DOHH2 (cell line): ENCODE measurements at regions not wholly inside any gene's neighbourhood (a gene's known extent, or its start where the extent isn't known, plus 50 kb on each side); places are given as distances from the start of the nearest gene placed in this dataset.

Source experiments
- H3F3A ChIP-seq: fragments of 200-600 bp; sonication (generic), shearing (Covaris generic); 2 replicates; pipeline ENCODE4 v1.6.0; 2016; ENCODE audit warnings: antibody characterized with exemption, mild to moderate bottlenecking; ENCODE audit not compliant: control insufficient read depth, insufficient read depth
- H3K27ac ChIP-seq: fragments of 200-600 bp; sonication (generic); 2 replicates; pipeline ENCODE4 v1.5.1; 2014; ENCODE audit warnings: low read depth, mild to moderate bottlenecking, low read length, moderate library complexity
- H3K27me3 ChIP-seq: fragments of 200-600 bp; sonication (generic); 2 replicates; pipeline ENCODE4 v1.6.1; 2014; ENCODE audit warnings: mild to moderate bottlenecking, low read length, mixed read lengths; ENCODE audit not compliant: control insufficient read depth
- H3K36me3 ChIP-seq: fragments of 200-600 bp; sonication (generic); 2 replicates; pipeline ENCODE4 v1.6.1; 2014; ENCODE audit warnings: mild to moderate bottlenecking, low read length, moderate library complexity, mixed read lengths; ENCODE audit not compliant: control insufficient read depth
- H3K4me1 ChIP-seq: fragments of 200-600 bp; sonication (generic); 2 replicates; pipeline ENCODE4 v1.6.1; 2014; ENCODE audit warnings: mild to moderate bottlenecking, low read length, mixed read lengths; ENCODE audit not compliant: control insufficient read depth
- H3K4me2 ChIP-seq: fragments of 200-600 bp; sonication (generic); 2 replicates; pipeline ENCODE4 v1.6.0; 2014; ENCODE audit warnings: mild to moderate bottlenecking, low read length, moderate library complexity
- H3K4me3 ChIP-seq: fragments of 200-600 bp; sonication (generic); 2 replicates; pipeline ENCODE4 v1.5.1; 2014; ENCODE audit warnings: mild to moderate bottlenecking, low read length, mixed read lengths
- H3K79me2 ChIP-seq: fragments of 200-600 bp; sonication (generic); 2 replicates; pipeline ENCODE4 v1.6.1; 2014; ENCODE audit warnings: mild to moderate bottlenecking, low read length, mixed read lengths; ENCODE audit not compliant: control insufficient read depth
- H3K9me2 ChIP-seq: fragments of 200-600 bp; sonication (generic); replicated peaks from 2 replicates; pipeline ENCODE4 v1.6.1; 2014; ENCODE audit warnings: mild to moderate bottlenecking, low read length, mixed read lengths; ENCODE audit not compliant: control insufficient read depth
- H3K9me3 ChIP-seq: fragments of 200-600 bp; sonication (generic); 2 replicates; pipeline ENCODE4 v1.6.1; 2014; ENCODE audit warnings: antibody characterized with exemption, low read length, mixed read lengths; ENCODE audit not compliant: control insufficient read depth, insufficient read depth
- H4K20me1 ChIP-seq: fragments of 200-600 bp; sonication (generic); 2 replicates; pipeline ENCODE4 v1.6.0; 2014; ENCODE audit warnings: low read depth, mild to moderate bottlenecking, antibody characterized with exemption, low read length, moderate library complexity; ENCODE audit not compliant: control insufficient read depth, insufficient read depth
- EZH2phosphoT487 ChIP-seq: fragments of 200-600 bp; sonication (generic); IDR thresholded peaks from 2 replicates; pipeline ENCODE4 v1.6.1; 2017; ENCODE audit warnings: borderline replicate concordance, mild to moderate bottlenecking, antibody characterized with exemption, low read length, moderate library complexity, mixed read lengths
- TF ChIP-seq, protein P1 (sequence below): fragments of 200-600 bp; sonication (generic); IDR thresholded peaks from one replicate; pipeline ENCODE4 v1.5.1; 2014; ENCODE audit warnings: antibody characterized with exemption, mild to moderate bottlenecking, low read depth, low read length; ENCODE audit not compliant: poor library complexity, severe bottlenecking

DNA sequence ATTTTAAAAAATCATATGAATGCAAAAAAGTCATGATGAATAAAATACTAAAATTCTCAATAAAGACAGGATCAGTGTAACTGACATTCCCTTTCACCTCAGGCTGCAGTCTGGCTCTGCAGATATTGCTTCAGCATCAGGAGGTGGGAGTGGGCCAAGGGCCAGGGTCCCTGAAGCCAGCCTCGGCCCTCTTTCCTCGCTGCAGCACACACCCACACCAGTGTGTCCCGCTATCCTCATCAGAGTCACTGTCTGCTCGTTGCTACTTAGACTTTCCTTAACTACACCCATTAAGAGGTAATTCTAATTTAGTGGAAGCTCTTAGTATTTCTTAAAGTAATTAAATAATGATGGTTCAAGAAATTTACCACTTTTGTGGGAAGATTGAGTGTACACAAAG, 298.2 kb downstream of the UBE3D start:
- Histone ChIP-seq H3K9me3 (no peaks in the 10 kb centered on the region), H3F3A (no peaks in the 10 kb centered on the region), H3K27me3 (no peaks in the 10 kb centered on the region), H3K4me1 (no peaks in the 10 kb centered on the region), H3K9me2 (no peaks in the 10 kb centered on the region), H3K27ac (no peak overlapping the region), H3K79me2 (no peaks in the 10 kb centered on the region), H4K20me1 (no peaks in the 10 kb centered on the region), H3K36me3 (no peaks in the 10 kb centered on the region), H3K4me2 (no peak overlapping the region), H3K4me3 (no peak overlapping the region)
- TF ChIP-seq, protein P1, sequence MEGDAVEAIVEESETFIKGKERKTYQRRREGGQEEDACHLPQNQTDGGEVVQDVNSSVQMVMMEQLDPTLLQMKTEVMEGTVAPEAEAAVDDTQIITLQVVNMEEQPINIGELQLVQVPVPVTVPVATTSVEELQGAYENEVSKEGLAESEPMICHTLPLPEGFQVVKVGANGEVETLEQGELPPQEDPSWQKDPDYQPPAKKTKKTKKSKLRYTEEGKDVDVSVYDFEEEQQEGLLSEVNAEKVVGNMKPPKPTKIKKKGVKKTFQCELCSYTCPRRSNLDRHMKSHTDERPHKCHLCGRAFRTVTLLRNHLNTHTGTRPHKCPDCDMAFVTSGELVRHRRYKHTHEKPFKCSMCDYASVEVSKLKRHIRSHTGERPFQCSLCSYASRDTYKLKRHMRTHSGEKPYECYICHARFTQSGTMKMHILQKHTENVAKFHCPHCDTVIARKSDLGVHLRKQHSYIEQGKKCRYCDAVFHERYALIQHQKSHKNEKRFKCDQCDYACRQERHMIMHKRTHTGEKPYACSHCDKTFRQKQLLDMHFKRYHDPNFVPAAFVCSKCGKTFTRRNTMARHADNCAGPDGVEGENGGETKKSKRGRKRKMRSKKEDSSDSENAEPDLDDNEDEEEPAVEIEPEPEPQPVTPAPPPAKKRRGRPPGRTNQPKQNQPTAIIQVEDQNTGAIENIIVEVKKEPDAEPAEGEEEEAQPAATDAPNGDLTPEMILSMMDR: no peak
- TF ChIP-seq EZH2phosphoT487: no peak

DNA sequence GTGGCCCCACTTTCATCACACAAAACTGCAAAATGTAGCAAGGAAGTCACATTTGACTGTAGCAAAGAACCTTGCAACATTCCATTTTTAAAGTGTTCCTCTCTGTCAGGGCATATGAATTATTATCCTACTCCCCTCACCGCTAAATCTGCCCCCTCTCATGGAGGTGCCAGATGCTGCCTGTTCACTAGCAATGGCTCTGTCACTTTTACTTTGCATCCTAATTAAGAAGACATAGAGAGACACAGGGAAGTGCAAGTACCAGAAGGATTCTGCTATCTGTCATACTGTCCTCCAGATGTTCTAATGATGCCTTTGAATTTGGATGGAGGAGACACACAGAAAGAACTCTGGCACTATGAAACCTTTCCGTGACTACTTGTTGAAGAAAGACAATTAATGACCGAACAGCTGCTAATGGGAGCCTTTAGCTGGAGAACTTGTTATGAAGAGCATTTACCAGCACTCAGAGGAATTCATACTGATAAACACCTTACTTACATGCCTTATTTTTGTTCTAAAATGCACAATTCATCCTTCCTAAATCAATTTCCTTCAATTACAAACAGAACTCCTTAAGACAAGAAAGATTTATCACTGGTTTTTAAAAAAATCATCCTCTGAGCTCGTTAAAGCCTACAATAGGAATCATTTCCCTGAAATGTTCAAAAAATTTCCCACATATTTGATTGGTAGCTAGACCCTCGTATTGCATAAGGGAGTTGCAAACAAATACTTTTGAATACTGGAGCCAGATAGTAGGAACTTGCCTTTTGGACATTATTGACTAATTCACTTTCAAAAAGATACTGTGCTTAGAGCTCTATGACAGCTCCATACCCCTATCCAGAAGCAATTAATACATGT, 292.6 kb downstream of the UBE3D start:
- Histone ChIP-seq H3K9me2 (no peaks in the 10 kb centered on the region), H3K27me3 (no peaks in the 10 kb centered on the region), H3K79me2 (no peaks in the 10 kb centered on the region), H4K20me1 (no peaks in the 10 kb centered on the region), H3K4me3 (no peak overlapping the region), H3K9me3 (no peaks in the 10 kb centered on the region), H3K36me3 (no peaks in the 10 kb centered on the region), H3F3A (no peaks in the 10 kb centered on the region), H3K4me2 (no peak overlapping the region), H3K27ac (no peak overlapping the region), H3K4me1 (no peaks in the 10 kb centered on the region)
- TF ChIP-seq, protein P1: no peak

DNA sequence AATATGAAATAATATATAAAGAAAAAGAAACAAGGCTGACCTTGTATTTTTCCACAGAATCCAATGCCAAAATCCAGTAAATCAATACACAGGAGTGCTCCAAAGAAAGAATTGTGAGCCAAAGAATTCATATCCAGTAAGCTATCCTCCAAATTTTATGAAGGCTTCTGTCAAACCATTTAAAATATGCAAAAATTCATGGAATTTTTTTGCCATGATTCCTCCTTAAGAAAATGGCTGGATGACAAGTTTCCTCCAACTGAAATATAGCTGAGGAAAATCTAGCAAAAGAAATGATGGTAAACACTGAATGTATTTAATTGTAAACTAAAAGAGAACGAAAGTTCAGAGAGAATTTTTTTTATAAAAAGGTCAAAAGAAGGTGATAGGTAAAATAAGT, 290.3 kb downstream of the UBE3D start:
- TF ChIP-seq EZH2phosphoT487: no peak
- TF ChIP-seq, protein P1: no peak
- no peaks in the 10 kb centered on the region for H3F3A ChIP-seq
- no peaks in the 10 kb centered on the region for H3K36me3 ChIP-seq
- no peaks in the 10 kb centered on the region for H3K79me2 ChIP-seq
- H3K4me3 ChIP-seq: no peak overlapping the region
- H3K4me1 ChIP-seq: no peaks in the 10 kb centered on the region
- no peak overlapping the region for H3K4me2 ChIP-seq
- no peaks in the 10 kb centered on the region for H3K9me3 ChIP-seq
- H3K9me2 ChIP-seq: no peaks in the 10 kb centered on the region
- no peaks in the 10 kb centered on the region for H3K27me3 ChIP-seq
- H3K27ac ChIP-seq: no peak overlapping the region
- H4K20me1 ChIP-seq: no peaks in the 10 kb centered on the region
